EH (cell line): ENCODE measurements at regions not wholly inside any gene's neighbourhood (a gene's known extent, or its start where the extent isn't known, plus 50 kb on each side); places are given as distances from the start of the nearest gene placed in this dataset.

Source experiments
- DNase-seq: peaks from one replicate; pipeline ENCODE4 v3.0.0-alpha.2; 2015; ENCODE audit warnings: low read depth

GRCh38 chr14:97655169-97655948, 858.2 kb downstream of the VRK1 start:
- DNase-seq = no peak

DNA sequence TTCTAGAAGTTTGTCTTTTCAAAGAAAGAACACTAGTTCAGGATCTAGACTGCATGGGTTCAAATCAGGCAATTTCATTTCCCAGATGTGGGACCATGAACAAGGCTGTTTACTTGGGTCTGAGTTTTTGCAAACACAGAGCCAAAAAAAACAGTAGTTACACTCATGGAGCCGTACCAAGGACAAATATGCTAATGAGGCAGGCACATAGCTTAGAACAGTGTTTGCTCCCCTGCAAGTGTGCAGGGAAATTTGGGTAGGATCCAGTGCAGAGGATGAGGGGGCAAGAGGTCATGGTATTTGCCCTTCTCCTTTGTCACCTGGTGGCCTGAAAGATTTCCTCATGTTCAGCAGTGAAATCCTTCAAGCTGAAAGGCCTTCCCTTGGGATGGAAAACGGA, 860.4 kb downstream of the VRK1 start:
- DNase-seq = no peak

DNA sequence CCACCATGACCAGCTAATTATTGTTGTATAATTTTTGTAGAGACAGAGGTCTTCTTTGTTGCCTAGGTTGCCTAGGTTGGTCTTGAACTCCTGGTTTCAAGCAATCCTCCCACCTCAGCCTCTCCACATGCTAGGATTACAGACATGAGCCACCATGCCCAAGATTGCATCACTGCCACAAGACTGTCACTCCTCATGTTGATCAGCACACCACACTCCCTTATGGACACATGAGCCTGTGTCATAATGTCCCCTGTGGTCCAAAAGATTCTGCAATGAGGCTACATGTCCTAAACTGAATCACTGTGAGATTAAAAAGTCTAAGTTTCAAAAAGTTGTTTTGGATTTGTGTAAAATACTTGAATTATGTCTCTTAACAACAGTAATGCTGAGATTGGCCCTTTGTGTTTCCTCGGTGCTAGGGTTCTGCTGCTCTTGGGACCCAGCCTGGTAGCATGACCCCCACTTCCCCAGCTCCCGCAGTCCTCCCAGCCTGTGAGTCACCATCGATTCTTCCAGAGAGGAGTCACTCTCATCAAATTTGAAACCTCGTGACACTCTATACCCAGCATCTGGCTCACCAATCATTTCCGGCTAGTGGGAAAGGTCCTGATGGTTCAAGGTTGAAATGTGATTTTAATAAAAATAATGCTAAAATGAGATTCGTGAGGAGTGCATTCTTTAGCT, 890.9 kb downstream of the VRK1 start:
- no peak for DNase-seq

DNA sequence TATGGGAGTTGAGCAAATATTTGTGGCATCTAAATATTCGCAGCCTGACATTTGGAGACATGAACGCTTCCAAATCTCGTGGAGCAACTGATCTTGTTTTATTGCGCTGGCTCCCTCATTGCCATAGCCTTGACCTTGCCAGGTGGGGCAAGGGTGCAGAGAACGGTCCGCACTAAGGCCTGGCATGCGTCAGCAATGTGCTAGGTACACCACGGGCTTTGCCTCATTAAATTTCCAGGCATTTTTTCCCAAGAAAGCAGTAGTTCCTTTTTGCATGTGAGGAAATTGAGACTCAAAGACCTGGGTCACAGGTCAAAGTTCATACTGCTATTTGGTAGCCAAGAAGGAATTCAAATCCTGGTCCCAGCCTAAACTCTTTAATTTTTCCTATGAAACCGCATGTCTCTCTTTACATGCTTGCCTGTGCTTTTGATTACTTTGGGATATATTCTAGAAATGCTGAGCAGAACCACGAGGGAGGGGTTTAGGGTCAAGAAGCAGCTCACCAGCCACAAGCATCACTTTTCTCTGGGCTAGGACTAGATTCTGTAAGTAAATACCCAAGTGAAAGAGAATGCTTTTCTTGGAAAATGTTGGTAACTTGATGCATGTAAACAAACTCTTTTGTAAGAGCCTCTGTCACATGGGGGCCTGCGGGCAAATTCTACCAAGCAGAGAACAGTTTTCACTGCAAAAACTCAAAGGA, 891.6 kb downstream of the VRK1 start:
- no peak for DNase-seq

DNA sequence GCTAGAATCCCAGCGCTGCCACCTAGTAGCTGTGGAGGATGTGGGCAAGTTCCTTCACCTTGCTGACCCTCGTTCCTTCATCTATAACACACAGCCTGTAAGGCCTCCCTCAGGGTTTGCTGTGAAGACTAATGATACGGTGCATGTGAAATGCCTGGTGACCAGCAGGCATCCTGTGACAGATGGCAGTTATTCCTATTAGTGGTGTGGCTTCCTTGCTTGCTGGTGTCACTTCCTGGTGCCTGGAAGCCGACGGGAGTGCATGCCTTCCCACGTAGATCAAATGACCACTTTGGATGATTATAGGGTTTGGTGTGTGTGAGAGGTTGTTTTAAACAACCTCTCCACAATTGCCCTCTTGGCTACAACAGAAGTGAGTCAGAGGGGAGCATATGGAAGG, 894.9 kb downstream of the VRK1 start:
- DNase-seq = no peak

DNA sequence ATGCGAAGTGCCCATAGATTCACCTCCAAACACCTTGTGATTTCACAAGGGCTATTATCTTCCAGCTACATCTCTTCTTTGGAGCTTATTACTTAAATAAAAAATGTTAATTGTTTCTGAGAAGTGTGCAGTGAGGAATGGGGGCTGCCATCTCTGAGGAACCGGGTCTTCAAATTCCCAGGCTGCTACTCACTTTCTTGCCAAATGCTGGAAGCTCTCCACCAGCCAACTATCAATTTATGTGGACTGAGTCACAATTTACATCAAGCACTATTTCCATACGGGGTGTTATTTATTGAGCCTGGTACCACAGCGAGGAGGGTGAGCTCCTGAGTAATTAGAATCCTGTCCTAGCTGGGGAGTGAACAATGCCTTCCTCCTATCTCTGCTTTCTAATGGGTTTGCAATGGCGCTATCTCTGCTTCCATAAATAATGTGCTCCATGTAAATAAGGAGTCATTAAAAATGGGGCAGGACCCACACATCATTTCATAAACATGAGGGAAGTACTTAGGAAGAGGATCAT, 898.3 kb downstream of the VRK1 start:
- DNase-seq = no peak

DNA sequence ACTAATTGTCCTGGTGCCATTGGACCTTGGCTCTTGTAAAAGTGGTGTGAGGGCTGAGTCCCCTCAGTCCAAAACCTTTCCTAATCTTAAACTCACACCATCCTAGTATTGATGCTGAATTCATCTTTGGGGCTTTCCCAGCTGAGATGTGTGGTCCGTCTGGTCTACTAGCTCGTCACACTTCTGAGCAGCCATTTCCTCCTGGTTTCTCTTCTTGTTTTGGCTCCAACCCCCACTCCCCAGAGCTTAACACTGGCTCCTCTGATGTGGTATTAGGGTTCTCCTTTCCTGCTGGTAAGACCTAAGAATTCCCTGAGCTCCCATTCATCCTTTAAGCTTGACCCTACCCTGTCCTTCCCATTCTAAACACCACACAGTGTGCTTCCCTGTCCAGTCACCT, 900.6 kb downstream of the VRK1 start:
- no peak for DNase-seq

DNA sequence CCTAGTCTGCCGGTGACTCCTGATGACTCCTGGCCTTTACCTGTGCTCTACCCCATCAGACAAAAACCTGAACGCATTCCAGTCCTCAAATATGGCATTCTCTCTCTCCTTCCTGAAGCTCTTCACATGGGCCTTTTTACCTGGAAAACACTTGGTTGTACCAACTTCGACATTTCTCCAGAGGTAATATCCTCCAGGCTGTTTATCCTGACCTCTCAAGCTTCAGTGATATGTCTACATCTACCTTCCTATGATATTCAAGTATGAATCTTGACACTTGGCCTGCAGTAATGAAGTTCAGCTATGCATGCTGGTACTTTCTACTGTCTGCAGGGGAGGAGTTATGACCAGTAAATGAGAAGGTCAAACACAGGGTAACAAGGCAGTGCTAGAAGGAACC, 901.8 kb downstream of the VRK1 start:
- no peak for DNase-seq

DNA sequence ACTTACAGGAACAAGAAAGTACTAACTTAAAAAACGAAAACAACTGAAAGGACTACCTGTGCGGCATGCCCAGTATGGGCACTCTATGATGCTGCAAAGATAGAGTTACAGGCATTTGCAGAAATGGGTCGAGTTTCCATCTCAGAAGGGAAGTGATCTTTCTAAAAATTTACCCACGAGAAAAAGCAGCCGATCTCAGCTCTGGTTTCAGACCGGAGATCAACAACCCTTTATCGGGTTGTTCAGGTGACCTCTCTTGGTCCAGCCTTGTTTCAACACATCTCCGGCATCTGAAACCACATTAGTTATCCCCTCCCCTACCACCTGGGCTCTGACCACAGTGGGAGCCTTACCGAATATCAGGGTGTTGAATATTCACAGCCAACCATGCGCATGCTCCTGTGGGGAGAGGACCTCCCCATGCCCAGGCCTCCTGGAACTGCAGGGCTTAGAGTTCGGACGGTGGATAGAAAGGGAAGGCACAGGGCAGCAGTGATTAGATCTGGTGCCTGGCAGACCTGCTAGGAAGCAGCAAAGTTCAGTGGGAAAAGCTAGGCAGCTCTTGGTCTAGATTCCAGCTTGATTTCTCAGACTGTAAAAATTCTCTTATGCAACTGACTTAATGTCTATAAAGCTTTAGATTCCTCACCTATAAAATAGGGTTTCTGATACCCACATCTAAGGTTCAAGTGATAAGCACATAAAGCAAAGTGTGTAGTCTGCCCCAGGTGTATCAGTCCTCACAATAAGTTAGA, 906.0 kb downstream of the VRK1 start:
- DNase-seq = no peak

- no peak for DNase-seq
These were observed 907.2 kb downstream of the VRK1 start for GRCh38 chr14:97704316-97704885.

- DNase-seq = no peak
These were observed 907.9 kb downstream of the VRK1 start for GRCh38 chr14:97705107-97705506.

DNA sequence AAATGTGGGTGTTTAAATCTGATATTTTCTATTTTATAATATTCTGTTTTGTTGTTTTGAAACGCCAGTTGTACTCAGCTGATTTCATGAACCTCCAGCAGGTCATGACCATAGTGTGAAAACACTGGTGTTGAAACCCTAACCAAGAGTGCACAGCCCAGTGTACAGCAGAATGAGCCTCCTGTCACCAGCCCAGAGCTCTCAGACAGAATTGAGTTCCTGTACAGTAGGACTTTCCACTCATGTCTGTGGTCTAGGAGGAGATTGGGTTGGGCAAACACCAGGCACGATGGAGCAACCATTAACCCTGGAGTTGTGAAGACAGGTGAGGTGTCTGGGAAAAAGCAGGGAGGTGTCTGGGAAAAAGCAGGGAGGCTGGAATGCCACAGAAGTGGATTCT, 908.8 kb downstream of the VRK1 start:
- DNase-seq = no peak

DNA sequence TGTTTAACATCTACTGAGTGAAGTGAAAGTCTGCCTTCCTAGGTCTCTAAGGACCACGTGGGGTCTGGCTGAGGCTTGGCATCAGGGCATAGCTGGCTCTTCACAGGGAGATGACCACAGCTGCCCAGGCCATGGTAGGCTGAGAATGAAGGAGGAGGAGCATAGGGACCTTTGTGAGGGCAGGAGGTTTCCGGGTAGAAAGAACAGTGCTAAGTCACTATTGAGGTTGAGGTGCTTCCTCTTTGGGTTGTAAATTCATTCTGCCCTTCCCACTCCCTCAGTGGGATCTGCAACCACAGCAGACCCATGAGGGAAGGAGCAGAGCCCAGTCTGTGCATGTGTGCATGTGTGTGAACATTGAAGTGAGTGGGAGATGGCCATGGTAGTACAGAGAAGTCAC, 909.6 kb downstream of the VRK1 start:
- DNase-seq = no peak

DNA sequence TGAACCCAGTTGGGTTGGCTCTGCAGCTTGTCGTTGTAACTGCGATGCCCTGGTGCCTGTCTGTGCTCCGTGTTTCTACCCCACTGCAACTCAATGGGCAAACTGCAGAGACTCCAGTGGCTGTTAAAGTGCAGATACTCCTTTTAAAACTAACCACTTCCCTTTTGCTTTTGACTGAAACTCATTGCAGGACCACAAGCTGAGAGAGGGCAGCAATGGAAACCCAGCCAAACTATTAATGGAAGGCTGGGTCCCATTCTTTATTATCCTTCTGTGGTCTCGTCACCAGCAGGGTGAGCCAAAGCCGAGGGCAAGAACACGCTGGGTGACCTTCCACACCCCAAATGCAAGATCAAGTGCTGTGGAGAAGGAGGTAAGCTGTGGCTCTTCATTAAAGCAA, 910.4 kb downstream of the VRK1 start:
- DNase-seq = no peak

- DNase-seq = no peak
These were observed 912.4 kb downstream of the VRK1 start for GRCh38 chr14:97709552-97709951.

GRCh38 chr14:97710726-97711125, 913.5 kb downstream of the VRK1 start:
- no peak for DNase-seq

- no peak for DNase-seq
These were observed 915.3 kb downstream of the VRK1 start for GRCh38 chr14:97712471-97712870.

- no peak for DNase-seq
These were observed 915.8 kb downstream of the VRK1 start for GRCh38 chr14:97713023-97713422.

DNA sequence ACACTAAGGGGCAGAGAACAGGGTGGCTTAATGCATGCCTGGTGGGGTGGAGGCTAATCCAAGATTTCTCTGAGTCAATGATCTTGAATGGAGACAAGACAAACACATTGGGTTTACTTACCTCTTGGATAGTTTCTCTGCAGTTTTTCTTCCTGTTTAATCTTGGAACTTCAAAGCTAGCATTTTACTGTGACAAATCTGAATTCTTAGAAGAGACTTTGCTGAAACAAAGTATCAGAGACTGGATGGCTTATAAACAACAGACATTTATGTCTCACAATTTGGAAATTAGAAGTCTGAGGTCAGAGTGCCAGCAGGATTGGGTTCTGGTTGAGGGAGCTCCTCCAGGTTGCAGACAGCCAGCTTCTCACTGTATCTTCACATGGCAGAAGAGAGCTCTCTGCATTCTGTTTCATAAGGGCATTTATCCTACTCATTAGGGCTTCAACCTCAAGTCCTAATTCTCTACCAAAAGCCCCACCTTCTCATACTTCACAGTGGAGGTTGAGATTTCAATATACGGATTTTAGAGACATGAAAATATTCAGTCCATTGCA, 921.8 kb downstream of the VRK1 start:
- DNase-seq = no peak

- DNase-seq = no peak
These were observed 922.7 kb downstream of the VRK1 start for GRCh38 chr14:97719931-97720330.

GRCh38 chr14:97723351-97723750, 926.2 kb downstream of the VRK1 start:
- DNase-seq = no peak

DNA sequence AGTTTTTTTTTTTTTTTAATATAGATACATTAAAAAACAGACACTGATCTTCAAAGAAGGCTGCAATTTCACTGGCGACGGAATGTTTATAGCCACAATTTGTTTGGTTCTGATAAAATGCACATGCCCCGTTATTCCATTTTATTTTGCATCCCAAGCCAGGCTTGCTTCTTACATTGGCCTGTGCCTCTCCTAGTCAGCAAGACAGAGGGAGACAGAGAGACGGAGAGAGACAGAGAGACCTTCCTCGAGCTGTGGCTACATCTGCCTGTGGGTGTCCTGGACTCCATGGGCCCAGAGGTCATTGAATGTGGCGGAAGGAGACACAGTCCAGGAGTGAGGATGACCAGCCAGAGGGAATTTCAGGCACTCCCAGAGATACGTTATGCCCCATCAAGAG, 926.6 kb downstream of the VRK1 start:
- no peak for DNase-seq
